A549 (cell line): ENCODE measurements at regions not wholly inside any gene's neighbourhood (a gene's known extent, or its start where the extent isn't known, plus 50 kb on each side); places are given as distances from the start of the nearest gene placed in this dataset.

Experiments
- ATAC-seq, 2 experiments: fragments of 200-7000 bp in 1 of 2; fragments of >200 bp in 1 of 2; cut with Nextera tagmentation in 1 of 2; cut with Tn5 transposase in 1 of 2; 3 replicates each; pipeline versions ENCODE4 v1.8.0 to v1.9.1; 2018 to 2020; ENCODE audit warnings: mild to moderate bottlenecking in 1 of 2, moderate library complexity in 1 of 2
- CTCF ChIA-PET: fragments of 300-600 bp; sonication (Branson Sonifier 250); formaldehyde crosslinking; extraction: SDS; loops from one replicate; lab custom pipeline; 2021; ENCODE audit warnings: antibody characterized with exemption, inconsistent platforms; lab: Yijun Ruan, JAX
- POLR2A ChIA-PET: fragments of 350-600 bp; formaldehyde crosslinking; extraction: SDS; loops from one replicate; lab custom pipeline; 2021; ENCODE audit warnings: antibody characterized with exemption, inconsistent platforms; lab: Yijun Ruan, JAX
- DNase-seq, 2 experiments: peaks; one replicate each; pipeline versions ENCODE4 v3.0.0 to v3.0.0-alpha.2; 2011 to 2016; ENCODE audit warnings: low read depth in 1 of 2, low spot score in 1 of 2
- FAIRE-seq: peaks from 2 replicates; lab custom pipeline; 2011; peaks lifted over from hg19 to GRCh38; lab: Jason Lieb, UNC
- H3K27ac ChIP-seq, 2 experiments: fragments of >200 bp; sonication (Bioruptor Twin); formaldehyde crosslinking; 3 replicates each; pipeline ENCODE4 v1.5.1; 2016 to 2017
- H3K4me1 ChIP-seq: fragments of >200 bp; sonication (Bioruptor Twin); formaldehyde crosslinking; 3 replicates; pipeline ENCODE4 v1.6.1; 2016
- H3K4me2 ChIP-seq: fragments of >200 bp; sonication (Bioruptor Twin); formaldehyde crosslinking; 3 replicates; pipeline ENCODE4 v1.6.1; 2016
- H3K4me3 ChIP-seq: fragments of >200 bp; sonication (Bioruptor Twin); formaldehyde crosslinking; 3 replicates; pipeline ENCODE4 v1.5.1; 2016
- H3K9me3 ChIP-seq: fragments of >200 bp; sonication (Bioruptor Twin); formaldehyde crosslinking; 3 replicates; pipeline ENCODE4 v1.6.1; 2016
- ATOH8 ChIP-seq: fragments of 250-450 bp; sonication (Bioruptor Pico); IDR thresholded peaks from 2 replicates; pipeline ENCODE4 v1.5.0; 2020; ENCODE audit warnings: low read depth, mild to moderate bottlenecking, moderate library complexity
- CEBPB ChIP-seq, 2 experiments: fragments of >200 bp in 1 of 2; sonication (Bioruptor Twin) in 1 of 2; formaldehyde crosslinking in 1 of 2; IDR thresholded peaks; 2 replicates each; pipeline ENCODE4 v1.6.1; 2012 to 2016
- CHD2 ChIP-seq: fragments of 150-350 bp; IDR thresholded peaks from 2 replicates; pipeline ENCODE4 v1.6.1; 2014; ENCODE audit warnings: low read length; ENCODE audit not compliant: partially characterized antibody
- CTCF ChIP-seq: fragments of >200 bp; sonication (Bioruptor Twin); formaldehyde crosslinking; IDR thresholded peaks from 3 replicates; pipeline ENCODE4 v1.5.1; 2016
- EHF ChIP-seq: fragments of 250-450 bp; sonication (Bioruptor Pico); IDR thresholded peaks from 2 replicates; pipeline ENCODE4 v1.5.0; 2020; ENCODE audit warnings: mild to moderate bottlenecking
- EP300 ChIP-seq, 2 experiments: fragments of >200 bp; sonication (Bioruptor Twin); formaldehyde crosslinking; IDR thresholded peaks; 2 replicates in 1 of 2; 3 replicates in 1 of 2; pipeline ENCODE4 v1.6.1; 2016 to 2017
- GATA3 ChIP-seq: IDR thresholded peaks from 2 replicates; pipeline ENCODE4 v1.6.1; 2012; ENCODE audit warnings: borderline replicate concordance
- HES2 ChIP-seq: fragments of >200 bp; sonication (Bioruptor Twin); formaldehyde crosslinking; IDR thresholded peaks from 2 replicates; pipeline ENCODE4 v1.6.1; 2016
- HOXB13 ChIP-seq: fragments of 250-450 bp; sonication (Bioruptor Pico); IDR thresholded peaks from 2 replicates; pipeline ENCODE4 v1.5.0; 2020; ENCODE audit warnings: low read depth, mild to moderate bottlenecking, moderate library complexity
- HOXB5 ChIP-seq: fragments of 250-450 bp; sonication (Bioruptor Pico); IDR thresholded peaks from 2 replicates; pipeline ENCODE4 v1.5.0; 2020; ENCODE audit warnings: mild to moderate bottlenecking, moderate library complexity
- JUN ChIP-seq, 2 experiments: fragments of >200 bp; sonication (Bioruptor Twin); formaldehyde crosslinking; IDR thresholded peaks; 2 replicates in 1 of 2; 3 replicates in 1 of 2; pipeline ENCODE4 v1.6.1; 2016 to 2017
- JUNB ChIP-seq: fragments of >200 bp; sonication (Bioruptor Twin); formaldehyde crosslinking; IDR thresholded peaks from 2 replicates; pipeline ENCODE4 v1.6.1; 2016
- MAFK ChIP-seq: fragments of 450-650 bp; IDR thresholded peaks from 2 replicates; pipeline ENCODE4 v1.6.1; 2014; ENCODE audit not compliant: partially characterized antibody
- MAZ ChIP-seq: fragments of 150-350 bp; IDR thresholded peaks from 2 replicates; pipeline ENCODE4 v1.6.1; 2014; ENCODE audit warnings: antibody characterized with exemption, low read depth, low read length, borderline replicate concordance
- NPAS2 ChIP-seq: fragments of 250-450 bp; sonication (Bioruptor Pico); IDR thresholded peaks from 2 replicates; pipeline ENCODE4 v1.8.0; 2022; ENCODE audit warnings: mild to moderate bottlenecking, moderate library complexity, borderline replicate concordance
- PBX3 ChIP-seq: IDR thresholded peaks from 2 replicates; pipeline ENCODE4 v1.6.1; 2012
- POLR2AphosphoS2 ChIP-seq: conservative IDR thresholded peaks from 2 replicates; pipeline ENCODE4 v1.6.1; 2012; ENCODE audit warnings: low read length, improper control_type of control experiment, inconsistent platforms
- RARB ChIP-seq: fragments of 250-450 bp; sonication (Bioruptor Pico); IDR thresholded peaks from 2 replicates; pipeline ENCODE4 v1.8.0; 2021; ENCODE audit warnings: mild to moderate bottlenecking, moderate library complexity
- RCOR1 ChIP-seq: fragments of 150-350 bp; IDR thresholded peaks from 2 replicates; pipeline ENCODE4 v1.6.1; 2014; ENCODE audit warnings: antibody characterized with exemption, low read length, low read depth
- SMC3 ChIP-seq: fragments of >200 bp; sonication (Bioruptor Twin); formaldehyde crosslinking; IDR thresholded peaks from 3 replicates; pipeline ENCODE4 v1.6.1; 2018; ENCODE audit warnings: inconsistent platforms
- SREBF2 ChIP-seq: fragments of 450-650 bp; IDR thresholded peaks from 2 replicates; pipeline ENCODE4 v1.6.1; 2014; ENCODE audit warnings: mild to moderate bottlenecking, moderate library complexity
- TP53 ChIP-seq: fragments of 250-450 bp; sonication (Bioruptor Pico); IDR thresholded peaks from 2 replicates; pipeline ENCODE4 v1.5.0; 2021; ENCODE audit warnings: mild to moderate bottlenecking, moderate library complexity
- WGBS: methylation state at CpG from one replicate; pipeline ENCODE4 v1.1.6; 2017; ENCODE audit errors: missing lambda C conversion rate; 5-methylcytosine and 5-hydroxymethylcytosine counted together

- WGBS = 54% methylated on average over 5 of the region's 5 CpGs
- Histone ChIP-seq H3K4me1 (peaks cover 7% of the 10 kb centered on the region; the same call in 1 of the 3 replicates), H3K4me2 (no peak overlapping the region), H3K4me3 (no peak overlapping the region), H3K9me3 (peaks cover 5% of the 10 kb centered on the region; the same call in 1 of the 3 replicates), H3K27ac (no peak overlapping the region)
- ChIA-PET POLR2A (interaction anchor here (0.6 kb wide), 1 partner anchor 98 kb away, joined by 4 read pairs; no protein-coding TSS in a partner anchor), CTCF (interaction anchor here (0.7 to 10.9 kb wide), 47 partner anchors 8 to 563 kb away, joined by 3 to 471 read pairs (median 5); partner anchors contain the start of gene NFX1)
- DNase-seq (no peak), FAIRE-seq (no peak), ATAC-seq (no peak)
- TF ChIP-seq JUN (IDR thresholded peaks at IDR 0.05) (no peak), MAZ (no peak)
Observed at GRCh38 chr9:33722359-33722675, 73.0 kb upstream of the PRSS3 start.

GRCh38 chr9:33728613-33729012 is 66.7 kb upstream of the PRSS3 start:
- CTCF ChIA-PET = interaction anchor here (1.0 to 4.5 kb wide), 4 partner anchors 7 to 104 kb away, joined by 3 to 28 read pairs (median 18); no protein-coding TSS in a partner anchor
- H3K9me3 ChIP-seq = peaks cover 10% of the 10 kb centered on the region; the same call in 2 of the 3 replicates
- H3K4me2 ChIP-seq = no peak overlapping the region
- H3K4me3 ChIP-seq = no peak overlapping the region
- no peak for DNase-seq
- TF ChIP-seq HOXB5 = no peak
- no peak for TF ChIP-seq TP53 (CRISPR knock-in tag)
- TF ChIP-seq CEBPB (IDR thresholded peaks at IDR 0.05) = no peak
- TF ChIP-seq CTCF = no peak
- no peak for TF ChIP-seq RARB
- no peak for TF ChIP-seq SMC3
- no peak for TF ChIP-seq HES2
- TF ChIP-seq PBX3 = no peak
- TF ChIP-seq NPAS2 (CRISPR knock-in tag) = no peak
- TF ChIP-seq POLR2AphosphoS2 = no peak
- TF ChIP-seq MAFK = no peak
- no peak for TF ChIP-seq HOXB13 (CRISPR knock-in tag)
- TF ChIP-seq JUNB = no peak
- TF ChIP-seq RCOR1 = no peak
- no peak for TF ChIP-seq ATOH8 (CRISPR knock-in tag)
- TF ChIP-seq, all 56 proteins: peak for 0
- Histone ChIP-seq H3K27ac (no peak overlapping the region), H3K4me1 (no peaks in the 10 kb centered on the region)
- ATAC-seq (no peak), FAIRE-seq (no peak)
- WGBS = 4% methylated on average over 1 of the region's 1 CpG
- POLR2A ChIA-PET = no interaction called here

GRCh38 chr9:33731142-33731541 is 64.2 kb upstream of the PRSS3 start:
- DNase-seq (no peak), ATAC-seq (no peak), FAIRE-seq (no peak)
- no peak overlapping the region for H3K27ac ChIP-seq
- peaks cover 5% of the 10 kb centered on the region; the same call in 2 of the 3 replicates for H3K9me3 ChIP-seq
- H3K4me3 ChIP-seq = no peak overlapping the region
- WGBS = 48% methylated on average over 4 of the region's 4 CpGs
- POLR2A ChIA-PET = no interaction called here
- 0 out of 3 replicates have a peak, but pooled peaks cover 5% of the 10 kb centered on the region for H3K4me1 ChIP-seq
- TF ChIP-seq SREBF2 = no peak
- TF ChIP-seq EHF = no peak
- no peak for TF ChIP-seq CHD2
- TF ChIP-seq TP53 (CRISPR knock-in tag) = no peak
- no peak for TF ChIP-seq EP300 (IDR thresholded peaks at IDR 0.05)
- TF ChIP-seq GATA3 = no peak
- TF ChIP-seq, all 56 proteins: peak for 0
- no peak overlapping the region for H3K4me2 ChIP-seq
- CTCF ChIA-PET = interaction anchor here (1.0 to 4.7 kb wide), 9 partner anchors 8 to 328 kb away, joined by 3 to 29 read pairs (median 4); no protein-coding TSS in a partner anchor
